NCI-H460 (cell line): ENCODE measurements at regions not wholly inside any gene's neighbourhood (a gene's known extent, or its start where the extent isn't known, plus 50 kb on each side); places are given as distances from the start of the nearest gene placed in this dataset.

Experiments
- DNase-seq: peaks from one replicate; pipeline ENCODE4 v3.0.0-alpha.2; 2016; ENCODE audit warnings: low read depth; ENCODE audit errors: extremely low read depth

- no peak for DNase-seq
These were observed 535.2 kb downstream of the TDRD15 start for GRCh38 chr2:21658907-21659477.

GRCh38 chr2:21664083-21664482, 540.3 kb downstream of the TDRD15 start:
- DNase-seq: no peak

GRCh38 chr2:21667638-21668037, 543.9 kb downstream of the TDRD15 start:
- no peak for DNase-seq

- no peak for DNase-seq
These were observed 544.4 kb downstream of the TDRD15 start for GRCh38 chr2:21668078-21668710.

- DNase-seq: no peak
These were observed 552.3 kb downstream of the TDRD15 start for GRCh38 chr2:21676041-21676440.

GRCh38 chr2:21676676-21677075, 552.9 kb downstream of the TDRD15 start:
- no peak for DNase-seq

- no peak for DNase-seq
These were observed 560.1 kb downstream of the TDRD15 start for GRCh38 chr2:21683838-21684237.

GRCh38 chr2:21687589-21687988, 563.8 kb downstream of the TDRD15 start:
- no peak for DNase-seq

GRCh38 chr2:21690005-21690404, 566.2 kb downstream of the TDRD15 start:
- no peak for DNase-seq

- DNase-seq: no peak
These were observed 569.3 kb downstream of the TDRD15 start for GRCh38 chr2:21693081-21693480.

- no peak for DNase-seq
These were observed 570.5 kb downstream of the TDRD15 start for GRCh38 chr2:21694079-21694878.

- no peak for DNase-seq
These were observed 573.1 kb downstream of the TDRD15 start for GRCh38 chr2:21696900-21697299.

- no peak for DNase-seq
These were observed 576.9 kb downstream of the TDRD15 start for GRCh38 chr2:21700644-21701043.

- no peak for DNase-seq
These were observed 586.3 kb downstream of the TDRD15 start for GRCh38 chr2:21710031-21710430.

- no peak for DNase-seq
These were observed 586.7 kb downstream of the TDRD15 start for GRCh38 chr2:21710496-21710895.

GRCh38 chr2:21715887-21716286, 592.1 kb downstream of the TDRD15 start:
- no peak for DNase-seq

GRCh38 chr2:21727101-21727500, 603.3 kb downstream of the TDRD15 start:
- no peak for DNase-seq

GRCh38 chr2:21728133-21728532, 604.4 kb downstream of the TDRD15 start:
- DNase-seq: no peak

- DNase-seq: no peak
These were observed 606.4 kb downstream of the TDRD15 start for GRCh38 chr2:21730141-21730540.

- DNase-seq: no peak
These were observed 616.7 kb downstream of the TDRD15 start for GRCh38 chr2:21740484-21740883.

- DNase-seq: no peak
These were observed 622.7 kb downstream of the TDRD15 start for GRCh38 chr2:21746499-21746898.

- no peak for DNase-seq
These were observed 624.7 kb downstream of the TDRD15 start for GRCh38 chr2:21748501-21748900.
